ENCODE measurements at regions not wholly inside any gene's neighbourhood (a gene's known extent, or its start where the extent isn't known, plus 50 kb on each side); places are given as distances from the start of the nearest gene placed in this dataset.

DNA sequence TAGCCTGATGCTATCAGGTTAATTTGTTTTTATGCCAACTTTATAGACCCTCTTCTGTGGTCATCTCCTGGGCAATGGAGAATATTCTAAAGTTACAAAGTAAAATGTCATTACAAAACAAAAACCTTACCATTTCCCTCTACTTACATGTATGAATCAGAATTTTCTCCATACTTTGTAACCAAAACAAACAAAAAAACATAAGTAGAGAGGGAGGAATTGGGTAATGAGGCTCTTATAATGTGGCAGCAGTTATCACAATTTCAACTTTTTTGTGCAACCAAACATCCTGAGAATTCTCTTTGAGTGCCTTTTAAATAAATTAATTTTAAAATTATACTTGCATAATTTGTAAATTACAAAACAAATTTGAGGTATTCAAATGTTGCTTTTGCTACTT is 332.8 kb downstream of the TXNL1 start:
- intact Hi-C loops (cut with micrococcal nuclease) = no loop called here
- Histone ChIP-seq H3K27ac (ENCODE audit: extremely low read depth, low read depth, low read length) (no peak overlapping the region), H4K20me1 (replicated peaks; ENCODE audit: control insufficient read depth, insufficient read depth, low read length) (no peaks in the 10 kb centered on the region), H3K36me3 (ENCODE audit: control insufficient read depth, insufficient read depth, low read length) (no peaks in the 10 kb centered on the region), H3K79me2 (ENCODE audit: control insufficient read depth, insufficient read depth, low read length) (no peaks in the 10 kb centered on the region), H2AFZ (ENCODE audit: low read depth, low read length) (no peak overlapping the region), H3K9me1 (ENCODE audit: control insufficient read depth, insufficient read depth, low read length) (no peaks in the 10 kb centered on the region), H3K9me3 (replicated peaks; ENCODE audit: control insufficient read depth, insufficient read depth, low read depth, low read length) (no peaks in the 10 kb centered on the region; the same call in 1 of the 2 replicates), H3K4me3 (no peak overlapping the region), H3K9ac (ENCODE audit: insufficient read depth in 1 of 2, low read depth in 2 of 2, low read length in 2 of 2) (no peak overlapping the region), H3K4me1 (replicated peaks in 1 of 2; ENCODE audit: control insufficient read depth in 2 of 2, insufficient read depth in 2 of 2, low read length in 2 of 2) (no peaks in the 10 kb centered on the region), H3K4me2 (ENCODE audit: insufficient read depth, low read length) (no peak overlapping the region), H3K27me3 (ENCODE audit: control insufficient read depth in 2 of 2, insufficient read depth in 2 of 2, low read length in 2 of 2) (0 out of 5 replicates have a peak, but pooled peaks cover 0 to 5% of the 10 kb centered on the region in 2 experiments)
- in situ Hi-C loops (cut with MboI) = no loop called here
- no peak for ATAC-seq
- no TSS peak for BruUV-seq (replicated peaks)
- DNase-seq (ENCODE audit: extremely low read depth in 1 of 4, low spot score in 3 of 4) = no peak
- POLR2A ChIA-PET = no interaction called here
- CTCF ChIA-PET (ENCODE audit: low intra/inter-chr PET ratio) = no interaction called here
- no peak for TF ChIP-seq PTBP1 (IDR thresholded peaks at IDR 0.05; ENCODE audit: low read depth, low read length)
- TF ChIP-seq ZNF311 (CRISPR knock-in tag; IDR thresholded peaks at IDR 0.05) = no peak
- no peak for TF ChIP-seq NFATC3 (IDR thresholded peaks at IDR 0.05)
- no peak for TF ChIP-seq NFYB (IDR thresholded peaks at IDR 0.05; ENCODE audit: extremely low read depth, insufficient read length)
- TF ChIP-seq, protein P1, sequence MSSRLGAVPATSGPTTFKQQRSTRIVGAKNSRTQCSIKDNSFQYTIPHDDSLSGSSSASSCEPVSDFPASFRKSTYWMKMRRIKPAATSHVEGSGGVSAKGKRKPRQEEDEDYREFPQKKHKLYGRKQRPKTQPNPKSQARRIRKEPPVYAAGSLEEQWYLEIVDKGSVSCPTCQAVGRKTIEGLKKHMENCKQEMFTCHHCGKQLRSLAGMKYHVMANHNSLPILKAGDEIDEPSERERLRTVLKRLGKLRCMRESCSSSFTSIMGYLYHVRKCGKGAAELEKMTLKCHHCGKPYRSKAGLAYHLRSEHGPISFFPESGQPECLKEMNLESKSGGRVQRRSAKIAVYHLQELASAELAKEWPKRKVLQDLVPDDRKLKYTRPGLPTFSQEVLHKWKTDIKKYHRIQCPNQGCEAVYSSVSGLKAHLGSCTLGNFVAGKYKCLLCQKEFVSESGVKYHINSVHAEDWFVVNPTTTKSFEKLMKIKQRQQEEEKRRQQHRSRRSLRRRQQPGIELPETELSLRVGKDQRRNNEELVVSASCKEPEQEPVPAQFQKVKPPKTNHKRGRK (tag; IDR thresholded peaks at IDR 0.05) = no peak
- TF ChIP-seq, protein P2, sequence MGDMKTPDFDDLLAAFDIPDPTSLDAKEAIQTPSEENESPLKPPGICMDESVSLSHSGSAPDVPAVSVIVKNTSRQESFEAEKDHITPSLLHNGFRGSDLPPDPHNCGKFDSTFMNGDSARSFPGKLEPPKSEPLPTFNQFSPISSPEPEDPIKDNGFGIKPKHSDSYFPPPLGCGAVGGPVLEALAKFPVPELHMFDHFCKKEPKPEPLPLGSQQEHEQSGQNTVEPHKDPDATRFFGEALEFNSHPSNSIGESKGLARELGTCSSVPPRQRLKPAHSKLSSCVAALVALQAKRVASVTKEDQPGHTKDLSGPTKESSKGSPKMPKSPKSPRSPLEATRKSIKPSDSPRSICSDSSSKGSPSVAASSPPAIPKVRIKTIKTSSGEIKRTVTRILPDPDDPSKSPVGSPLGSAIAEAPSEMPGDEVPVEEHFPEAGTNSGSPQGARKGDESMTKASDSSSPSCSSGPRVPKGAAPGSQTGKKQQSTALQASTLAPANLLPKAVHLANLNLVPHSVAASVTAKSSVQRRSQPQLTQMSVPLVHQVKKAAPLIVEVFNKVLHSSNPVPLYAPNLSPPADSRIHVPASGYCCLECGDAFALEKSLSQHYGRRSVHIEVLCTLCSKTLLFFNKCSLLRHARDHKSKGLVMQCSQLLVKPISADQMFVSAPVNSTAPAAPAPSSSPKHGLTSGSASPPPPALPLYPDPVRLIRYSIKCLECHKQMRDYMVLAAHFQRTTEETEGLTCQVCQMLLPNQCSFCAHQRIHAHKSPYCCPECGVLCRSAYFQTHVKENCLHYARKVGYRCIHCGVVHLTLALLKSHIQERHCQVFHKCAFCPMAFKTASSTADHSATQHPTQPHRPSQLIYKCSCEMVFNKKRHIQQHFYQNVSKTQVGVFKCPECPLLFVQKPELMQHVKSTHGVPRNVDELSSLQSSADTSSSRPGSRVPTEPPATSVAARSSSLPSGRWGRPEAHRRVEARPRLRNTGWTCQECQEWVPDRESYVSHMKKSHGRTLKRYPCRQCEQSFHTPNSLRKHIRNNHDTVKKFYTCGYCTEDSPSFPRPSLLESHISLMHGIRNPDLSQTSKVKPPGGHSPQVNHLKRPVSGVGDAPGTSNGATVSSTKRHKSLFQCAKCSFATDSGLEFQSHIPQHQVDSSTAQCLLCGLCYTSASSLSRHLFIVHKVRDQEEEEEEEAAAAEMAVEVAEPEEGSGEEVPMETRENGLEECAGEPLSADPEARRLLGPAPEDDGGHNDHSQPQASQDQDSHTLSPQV (IDR thresholded peaks at IDR 0.05) = no peak
- no peak for TF ChIP-seq MEF2D (tag; conservative IDR thresholded peaks at IDR 0.05; ENCODE audit: low read depth)
- TF ChIP-seq MAFK (IDR thresholded peaks at IDR 0.05; ENCODE audit: low read length) = no peak
- no peak for TF ChIP-seq LEF1 (IDR thresholded peaks at IDR 0.05)
- no peak for TF ChIP-seq ZNF668 (CRISPR knock-in tag; IDR thresholded peaks at IDR 0.05)
- TF ChIP-seq POLR2AphosphoS2 (IDR thresholded peaks at IDR 0.05; ENCODE audit: low read length) = no peak
- no peak for TF ChIP-seq ATF7 (IDR thresholded peaks at IDR 0.05)
- no peak for TF ChIP-seq GTF2E2 (tag; IDR thresholded peaks at IDR 0.05)
- FAIRE-seq = no peak
